Natural killer cell (primary cell): ENCODE measurements at regions not wholly inside any gene's neighbourhood (a gene's known extent, or its start where the extent isn't known, plus 50 kb on each side); places are given as distances from the start of the nearest gene placed in this dataset.

Experiments
- ATAC-seq, 3 donors: fragments of 150-1000 bp in 2 of 3; fragments of 200-7000 bp in 1 of 3; cut with Tn5 transposase; 1 replicate in 1 of 3; 2 replicates in 2 of 3; pipeline ENCODE4 v1.10.0; 2021; ENCODE audit warnings: mild to moderate bottlenecking in 2 of 3, moderate library complexity in 2 of 3
- DNase-seq, 2 donors: peaks; one replicate each; pipeline versions ENCODE4 v3.0.0 to v3.0.0-alpha.2; 2013 to 2021; ENCODE audit warnings: mixed read lengths in 1 of 2
- H3K27ac ChIP-seq: one replicate; pipeline ENCODE4 v1.5.1; 2013; ENCODE audit warnings: mild to moderate bottlenecking, low read length
- H3K27me3 ChIP-seq: one replicate; pipeline ENCODE4 v1.6.1; 2013; ENCODE audit warnings: low read length; ENCODE audit not compliant: control insufficient read depth, insufficient read depth
- H3K36me3 ChIP-seq: one replicate; pipeline ENCODE4 v1.6.1; 2013; ENCODE audit warnings: low read length; ENCODE audit not compliant: control insufficient read depth, insufficient read depth
- H3K4me1 ChIP-seq: one replicate; pipeline ENCODE4 v1.6.1; 2013; ENCODE audit warnings: low read length; ENCODE audit not compliant: control insufficient read depth, insufficient read depth
- H3K4me3 ChIP-seq: one replicate; pipeline ENCODE4 v1.5.1; 2013; ENCODE audit warnings: low read length
- H3K9me3 ChIP-seq: one replicate; pipeline ENCODE4 v1.6.1; 2013; ENCODE audit warnings: low read length; ENCODE audit not compliant: control insufficient read depth, insufficient read depth
- H3K27ac Mint-ChIP-seq, 2 donors: one replicate each; pipeline ENCODE4 v1.8.0; 2022; ENCODE audit warnings: mild to moderate bottlenecking in 2 of 2, mixed read lengths in 2 of 2, moderate library complexity in 1 of 2
- H3K27me3 Mint-ChIP-seq, 2 donors: one replicate each; pipeline ENCODE4 v1.8.0; 2022; ENCODE audit warnings: low read depth in 2 of 2, mixed read lengths in 2 of 2
- H3K36me3 Mint-ChIP-seq: one replicate; pipeline ENCODE4 v1.8.0; 2022; ENCODE audit warnings: mixed read lengths
- H3K4me1 Mint-ChIP-seq, 2 donors: one replicate each; pipeline ENCODE4 v1.8.0; 2022; ENCODE audit warnings: mixed read lengths in 2 of 2
- H3K4me3 Mint-ChIP-seq: one replicate; pipeline ENCODE4 v1.8.0; 2022; ENCODE audit warnings: mild to moderate bottlenecking, moderate library complexity, mixed read lengths
- H3K9me3 Mint-ChIP-seq, 2 donors: one replicate each; pipeline ENCODE4 v1.8.0; 2022; ENCODE audit warnings: mixed read lengths in 2 of 2
- CTCF ChIP-seq: fragments of 200-600 bp; IDR thresholded peaks from one replicate; pipeline ENCODE4 v1.8.0; 2022; ENCODE audit warnings: antibody characterized with exemption
- WGBS: methylation state at CpG from one replicate; pipeline ENCODE4 v1.1.7; 2013; ENCODE audit warnings: missing lambda C conversion rate; ENCODE audit not compliant: insufficient coverage; 5-methylcytosine and 5-hydroxymethylcytosine counted together
- intact Hi-C: fragments of 100-400 bp; cut with micrococcal nuclease; formaldehyde crosslinking; loops from one replicate; pipeline ENCODE4 v1.14.2; 2022

DNA sequence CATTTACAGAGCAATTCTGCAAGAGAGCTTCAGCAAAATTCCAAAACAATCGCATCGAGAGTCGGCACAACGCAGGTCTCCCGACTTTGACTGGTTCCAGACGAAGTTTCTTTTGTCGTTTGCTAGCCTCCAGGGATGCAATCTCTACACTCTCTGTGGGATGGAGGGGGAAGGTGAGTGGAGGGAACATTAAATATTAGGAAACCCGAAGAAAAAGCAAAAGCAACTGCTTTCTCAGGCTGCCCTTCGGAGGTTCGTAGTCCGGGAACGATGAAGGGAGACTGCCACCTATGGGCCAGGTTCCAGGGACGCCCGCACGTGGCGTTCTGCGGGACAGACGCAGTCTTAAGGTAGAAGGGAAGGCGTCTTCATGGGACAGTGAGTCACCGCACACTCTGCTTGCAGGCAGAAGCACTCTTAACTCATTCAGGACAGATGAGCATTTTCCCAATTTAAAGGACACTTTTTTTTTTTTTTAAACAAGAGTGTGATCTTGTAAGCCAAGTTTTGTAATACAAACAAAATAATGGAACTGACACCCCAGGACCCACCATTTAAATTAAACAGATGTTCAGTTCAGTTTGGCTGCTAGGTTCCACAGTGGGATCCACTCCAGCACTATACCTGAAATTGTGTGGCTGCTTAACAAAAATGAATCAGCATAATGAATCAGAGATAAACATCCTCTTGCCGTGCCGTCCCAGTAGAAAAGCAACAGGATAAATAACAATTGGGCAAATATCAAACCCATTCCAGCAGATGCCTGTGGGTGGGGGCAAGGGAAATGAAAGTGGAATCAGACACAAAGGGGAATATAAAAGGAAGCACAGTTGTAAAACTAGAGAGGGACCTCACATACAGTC lies 65.8 kb upstream of the ARMC2 start:
- H3K4me3 ChIP-seq, result peak overlapping the region; percentile 39
- Mint-ChIP-seq H3K9me3 (no peaks in the 10 kb centered on the region), H3K4me1 (peaks cover 12 to 17% of the 10 kb centered on the region in 2 donors), H3K27ac (peak overlapping the region in 1 of 2 donors; percentile 63), H3K4me3 (peak overlapping the region; percentile 86), H3K36me3 (no peaks in the 10 kb centered on the region), H3K27me3 (peaks cover 8 to 10% of the 10 kb centered on the region in 2 donors)
- ATAC-seq (peak; percentile 93 to 99 (median 97)), DNase-seq (peak; percentile 59 to 87)
- H3K27me3 ChIP-seq, result no peaks in the 10 kb centered on the region
- TF ChIP-seq CTCF, result peak; percentile 77
- WGBS, result 7% methylated on average over 22 of the region's 22 CpGs
- intact Hi-C loops, result loop anchor here (1.0 to 5.0 kb wide), 2 partner anchors 240 to 290 kb away; no protein-coding TSS in a partner anchor
- peaks cover 9% of the 10 kb centered on the region for H3K4me1 ChIP-seq
- no peak overlapping the region for H3K27ac ChIP-seq
- no peaks in the 10 kb centered on the region for H3K36me3 ChIP-seq
- no peaks in the 10 kb centered on the region for H3K9me3 ChIP-seq

DNA sequence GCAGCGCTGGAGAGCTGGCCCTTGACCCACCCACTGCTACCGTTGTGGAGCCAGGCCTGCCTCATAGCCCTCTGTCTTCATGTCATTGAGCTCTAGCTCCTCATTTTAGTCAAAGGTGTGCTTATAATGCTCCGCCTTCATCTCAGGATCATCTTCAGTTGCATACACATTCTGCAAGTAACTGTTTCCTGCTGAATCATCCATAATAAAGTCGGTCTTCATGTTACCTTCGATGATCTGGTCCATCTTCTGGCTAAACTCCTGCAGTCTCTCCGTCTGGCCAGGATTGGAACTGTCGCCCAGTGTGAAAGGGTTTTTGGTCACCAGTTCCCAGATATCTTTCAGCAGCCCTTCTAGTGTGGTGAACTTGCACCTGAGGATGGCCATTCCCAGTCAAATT lies 62.6 kb upstream of the ARMC2 start:
- H3K27me3 ChIP-seq, result no peaks in the 10 kb centered on the region
- DNase-seq (no peak), ATAC-seq (no peak)
- peaks cover 9% of the 10 kb centered on the region for H3K4me1 ChIP-seq
- H3K4me3 ChIP-seq, result no peak overlapping the region
- intact Hi-C loops, result no loop called here
- no peak overlapping the region for H3K4me3 Mint-ChIP-seq
- H3K36me3 Mint-ChIP-seq, result no peaks in the 10 kb centered on the region
- TF ChIP-seq CTCF, result no peak
- no peaks in the 10 kb centered on the region for H3K9me3 Mint-ChIP-seq
- H3K9me3 ChIP-seq, result no peaks in the 10 kb centered on the region
- H3K36me3 ChIP-seq, result no peaks in the 10 kb centered on the region
- WGBS, result 92% methylated on average over 7 of the region's 7 CpGs
- no peak overlapping the region for H3K27ac ChIP-seq
- H3K4me1 Mint-ChIP-seq, result peaks cover 12 to 17% of the 10 kb centered on the region in 2 donors
- H3K27ac Mint-ChIP-seq, result no peak overlapping the region
- peaks cover 6 to 10% of the 10 kb centered on the region in 2 donors for H3K27me3 Mint-ChIP-seq

- H3K4me1 Mint-ChIP-seq, result no peaks in the 10 kb centered on the region
- TF ChIP-seq CTCF, result no peak
- H3K4me1 ChIP-seq, result no peaks in the 10 kb centered on the region
These were observed 59.8 kb upstream of the ARMC2 start for GRCh38 chr6:108788416-108788815.

More at GRCh38 chr6:108788416-108788815, 59.8 kb upstream of the ARMC2 start:
- Mint-ChIP-seq H3K36me3 (no peaks in the 10 kb centered on the region), H3K27ac (no peak overlapping the region), H3K9me3 (no peaks in the 10 kb centered on the region), H3K4me3 (no peak overlapping the region), H3K27me3 (peaks cover 0 to 3% of the 10 kb centered on the region in 2 donors)
- DNase-seq (no peak), ATAC-seq (no peak)
- 100% methylated on average over 1 of the region's 1 CpG for WGBS
- intact Hi-C loops, result no loop called here
- Histone ChIP-seq H3K4me3 (no peak overlapping the region), H3K9me3 (no peaks in the 10 kb centered on the region), H3K27me3 (no peaks in the 10 kb centered on the region), H3K36me3 (no peaks in the 10 kb centered on the region), H3K27ac (no peak overlapping the region)
